ENCODE measurements at regions not wholly inside any gene's neighbourhood (a gene's known extent, or its start where the extent isn't known, plus 50 kb on each side); places are given as distances from the start of the nearest gene placed in this dataset.

- TF ChIP-seq CTCF (IDR thresholded peaks at IDR 0.05) = no peak
- TF ChIP-seq POLR2A (IDR thresholded peaks at IDR 0.05) = no peak
Measured at GRCh38 chr9:87433853-87434252, 63.8 kb upstream of the DAPK1 start.

All from testis (tissue), 2 donors.